A549 (cell line): ENCODE measurements at regions not wholly inside any gene's neighbourhood (a gene's known extent, or its start where the extent isn't known, plus 50 kb on each side); places are given as distances from the start of the nearest gene placed in this dataset.

Experiments used
- ATAC-seq, 2 experiments: fragments of 200-7000 bp in 1 of 2; fragments of >200 bp in 1 of 2; cut with Nextera tagmentation in 1 of 2; cut with Tn5 transposase in 1 of 2; 3 replicates each; pipeline versions ENCODE4 v1.8.0 to v1.9.1; 2018 to 2020; ENCODE audit warnings: mild to moderate bottlenecking in 1 of 2, moderate library complexity in 1 of 2
- CTCF ChIA-PET: fragments of 300-600 bp; sonication (Branson Sonifier 250); formaldehyde crosslinking; extraction: SDS; loops from one replicate; lab custom pipeline; 2021; ENCODE audit warnings: antibody characterized with exemption, inconsistent platforms; lab: Yijun Ruan, JAX
- POLR2A ChIA-PET: fragments of 350-600 bp; formaldehyde crosslinking; extraction: SDS; loops from one replicate; lab custom pipeline; 2021; ENCODE audit warnings: antibody characterized with exemption, inconsistent platforms; lab: Yijun Ruan, JAX
- DNase-seq, 2 experiments: peaks; one replicate each; pipeline versions ENCODE4 v3.0.0 to v3.0.0-alpha.2; 2011 to 2016; ENCODE audit warnings: low read depth in 1 of 2, low spot score in 1 of 2
- FAIRE-seq: peaks from 2 replicates; lab custom pipeline; 2011; peaks lifted over from hg19 to GRCh38; lab: Jason Lieb, UNC
- H3K27ac ChIP-seq, 2 experiments: fragments of >200 bp; sonication (Bioruptor Twin); formaldehyde crosslinking; 3 replicates each; pipeline ENCODE4 v1.5.1; 2016 to 2017
- H3K4me1 ChIP-seq: fragments of >200 bp; sonication (Bioruptor Twin); formaldehyde crosslinking; 3 replicates; pipeline ENCODE4 v1.6.1; 2016
- H3K4me2 ChIP-seq: fragments of >200 bp; sonication (Bioruptor Twin); formaldehyde crosslinking; 3 replicates; pipeline ENCODE4 v1.6.1; 2016
- H3K4me3 ChIP-seq: fragments of >200 bp; sonication (Bioruptor Twin); formaldehyde crosslinking; 3 replicates; pipeline ENCODE4 v1.5.1; 2016
- H3K9me3 ChIP-seq: fragments of >200 bp; sonication (Bioruptor Twin); formaldehyde crosslinking; 3 replicates; pipeline ENCODE4 v1.6.1; 2016
- BHLHE40 ChIP-seq: IDR thresholded peaks from 2 replicates; pipeline ENCODE4 v1.6.1; 2012; ENCODE audit warnings: low read depth, low read length, inconsistent platforms
- CBX2 ChIP-seq: fragments of 200-600 bp; sonication (generic); IDR thresholded peaks from 2 replicates; pipeline ENCODE4 v1.6.1; 2016; ENCODE audit warnings: low read depth, mild to moderate bottlenecking, borderline replicate concordance
- CEBPB ChIP-seq, 2 experiments: fragments of >200 bp in 1 of 2; sonication (Bioruptor Twin) in 1 of 2; formaldehyde crosslinking in 1 of 2; IDR thresholded peaks; 2 replicates each; pipeline ENCODE4 v1.6.1; 2012 to 2016
- CHD2 ChIP-seq: fragments of 150-350 bp; IDR thresholded peaks from 2 replicates; pipeline ENCODE4 v1.6.1; 2014; ENCODE audit warnings: low read length; ENCODE audit not compliant: partially characterized antibody
- CTCF ChIP-seq: fragments of >200 bp; sonication (Bioruptor Twin); formaldehyde crosslinking; IDR thresholded peaks from 3 replicates; pipeline ENCODE4 v1.5.1; 2016
- EHMT2 ChIP-seq: fragments of 200-600 bp; sonication (generic); IDR thresholded peaks from 2 replicates; pipeline ENCODE4 v1.6.1; 2016; ENCODE audit warnings: antibody characterized with exemption, low read depth, mild to moderate bottlenecking, moderate library complexity
- ELK1 ChIP-seq: fragments of 150-350 bp; IDR thresholded peaks from 2 replicates; pipeline ENCODE4 v1.6.1; 2014; ENCODE audit warnings: low read depth, mild to moderate bottlenecking, low read length
- FOSL2 ChIP-seq, 2 experiments: fragments of 450-650 bp in 1 of 2; fragments of >200 bp in 1 of 2; sonication (Bioruptor Twin) in 1 of 2; formaldehyde crosslinking; IDR thresholded peaks; 2 replicates each; pipeline versions ENCODE4 v1.5.0 to v1.6.1; 2016 to 2020; ENCODE audit warnings: mild to moderate bottlenecking in 1 of 2, moderate library complexity in 1 of 2
- GATA3 ChIP-seq: IDR thresholded peaks from 2 replicates; pipeline ENCODE4 v1.6.1; 2012; ENCODE audit warnings: borderline replicate concordance
- HES2 ChIP-seq: fragments of >200 bp; sonication (Bioruptor Twin); formaldehyde crosslinking; IDR thresholded peaks from 2 replicates; pipeline ENCODE4 v1.6.1; 2016
- HEYL ChIP-seq: fragments of 250-450 bp; sonication (Bioruptor Pico); IDR thresholded peaks from 2 replicates; pipeline ENCODE4 v1.8.0; 2021; ENCODE audit warnings: mild to moderate bottlenecking, moderate library complexity
- HOXB5 ChIP-seq: fragments of 250-450 bp; sonication (Bioruptor Pico); IDR thresholded peaks from 2 replicates; pipeline ENCODE4 v1.5.0; 2020; ENCODE audit warnings: mild to moderate bottlenecking, moderate library complexity
- KDM5A ChIP-seq: fragments of 200-600 bp; sonication (generic); IDR thresholded peaks from 2 replicates; pipeline ENCODE4 v1.6.1; 2016; ENCODE audit warnings: antibody characterized with exemption, mild to moderate bottlenecking
- MAX ChIP-seq: IDR thresholded peaks from 2 replicates; pipeline ENCODE4 v1.6.1; 2012
- MAZ ChIP-seq: fragments of 150-350 bp; IDR thresholded peaks from 2 replicates; pipeline ENCODE4 v1.6.1; 2014; ENCODE audit warnings: antibody characterized with exemption, low read depth, low read length, borderline replicate concordance
- MYC ChIP-seq: IDR thresholded peaks from 2 replicates; pipeline ENCODE4 v1.6.1; 2012; ENCODE audit warnings: mild to moderate bottlenecking, inconsistent platforms, low read length, improper control_type of control experiment, borderline replicate concordance
- POLR2A ChIP-seq: IDR thresholded peaks from 2 replicates; pipeline ENCODE4 v1.6.1; 2012; ENCODE audit warnings: mild to moderate bottlenecking, low read length
- RAD21 ChIP-seq, 2 experiments: fragments of >200 bp in 1 of 2; sonication (Bioruptor Twin) in 1 of 2; formaldehyde crosslinking in 1 of 2; IDR thresholded peaks in 1 of 2; conservative IDR thresholded peaks in 1 of 2; 2 replicates in 1 of 2; 3 replicates in 1 of 2; pipeline ENCODE4 v1.6.1; 2012 to 2018; ENCODE audit warnings: inconsistent platforms in 1 of 2
- RFX5 ChIP-seq: fragments of 450-650 bp; IDR thresholded peaks from 2 replicates; pipeline ENCODE4 v1.7.1; 2014; ENCODE audit warnings: antibody characterized with exemption, mild to moderate bottlenecking, moderate library complexity
- TP53 ChIP-seq: fragments of 250-450 bp; sonication (Bioruptor Pico); IDR thresholded peaks from 2 replicates; pipeline ENCODE4 v1.5.0; 2021; ENCODE audit warnings: mild to moderate bottlenecking, moderate library complexity
- ZC3H11A ChIP-seq: fragments of 450-650 bp; IDR thresholded peaks from 2 replicates; pipeline ENCODE4 v1.6.1; 2014; ENCODE audit warnings: antibody characterized with exemption, mild to moderate bottlenecking
- ZNF302 ChIP-seq: fragments of 250-450 bp; sonication (Bioruptor Pico); IDR thresholded peaks from 2 replicates; pipeline ENCODE4 v1.9.0; 2021; ENCODE audit warnings: inconsistent platforms, mild to moderate bottlenecking, moderate library complexity
- WGBS: methylation state at CpG from one replicate; pipeline ENCODE4 v1.1.6; 2017; ENCODE audit errors: missing lambda C conversion rate; 5-methylcytosine and 5-hydroxymethylcytosine counted together
- TF ChIP-seq, protein P1 (sequence below): fragments of 450-650 bp; IDR thresholded peaks from 2 replicates; pipeline ENCODE4 v1.6.1; 2014; ENCODE audit warnings: antibody characterized with exemption
- TF ChIP-seq, protein P2 (sequence below): IDR thresholded peaks from 2 replicates; pipeline ENCODE4 v1.6.1; 2012
- TF ChIP-seq, protein P3 (sequence below): fragments of 250-450 bp; sonication (Bioruptor Pico); IDR thresholded peaks from 2 replicates; pipeline ENCODE4 v1.5.0; 2021; ENCODE audit warnings: mild to moderate bottlenecking, moderate library complexity, borderline replicate concordance

DNA sequence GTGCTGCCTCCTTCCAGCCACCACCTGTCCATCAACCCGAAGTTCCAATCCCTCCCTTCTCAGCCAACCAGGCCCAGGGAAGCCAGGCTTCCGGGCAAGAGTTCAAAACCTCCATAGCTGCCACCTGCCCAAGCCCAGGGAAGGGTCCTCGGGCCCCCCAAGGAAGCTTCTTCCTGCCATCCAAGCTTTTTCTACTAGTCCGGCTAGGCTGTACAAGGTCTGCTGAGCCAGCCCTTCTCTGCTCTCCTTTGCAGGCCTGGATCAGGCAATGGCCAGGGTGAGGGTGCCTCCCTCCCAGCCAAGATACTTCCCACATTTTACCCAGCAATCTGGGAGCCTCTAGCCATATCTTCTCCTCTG lies 96.2 kb downstream of the PJA1 start (continued):
- TF ChIP-seq CHD2, result no peak
- TF ChIP-seq EHMT2, result no peak
- no peak for TF ChIP-seq RFX5
- TF ChIP-seq ELK1, result no peak
- TF ChIP-seq, protein P1, sequence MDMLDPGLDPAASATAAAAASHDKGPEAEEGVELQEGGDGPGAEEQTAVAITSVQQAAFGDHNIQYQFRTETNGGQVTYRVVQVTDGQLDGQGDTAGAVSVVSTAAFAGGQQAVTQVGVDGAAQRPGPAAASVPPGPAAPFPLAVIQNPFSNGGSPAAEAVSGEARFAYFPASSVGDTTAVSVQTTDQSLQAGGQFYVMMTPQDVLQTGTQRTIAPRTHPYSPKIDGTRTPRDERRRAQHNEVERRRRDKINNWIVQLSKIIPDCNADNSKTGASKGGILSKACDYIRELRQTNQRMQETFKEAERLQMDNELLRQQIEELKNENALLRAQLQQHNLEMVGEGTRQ, result no peak
- TF ChIP-seq FOSL2 (IDR thresholded peaks at IDR 0.05), result no peak
- TF ChIP-seq FOSL2 (CRISPR knock-in tag; IDR thresholded peaks at IDR 0.05), result no peak
- no peak for TF ChIP-seq RAD21 (conservative IDR thresholded peaks at IDR 0.05 in 1 of 2, IDR thresholded peaks at IDR 0.05 in 1 of 2)

DNA sequence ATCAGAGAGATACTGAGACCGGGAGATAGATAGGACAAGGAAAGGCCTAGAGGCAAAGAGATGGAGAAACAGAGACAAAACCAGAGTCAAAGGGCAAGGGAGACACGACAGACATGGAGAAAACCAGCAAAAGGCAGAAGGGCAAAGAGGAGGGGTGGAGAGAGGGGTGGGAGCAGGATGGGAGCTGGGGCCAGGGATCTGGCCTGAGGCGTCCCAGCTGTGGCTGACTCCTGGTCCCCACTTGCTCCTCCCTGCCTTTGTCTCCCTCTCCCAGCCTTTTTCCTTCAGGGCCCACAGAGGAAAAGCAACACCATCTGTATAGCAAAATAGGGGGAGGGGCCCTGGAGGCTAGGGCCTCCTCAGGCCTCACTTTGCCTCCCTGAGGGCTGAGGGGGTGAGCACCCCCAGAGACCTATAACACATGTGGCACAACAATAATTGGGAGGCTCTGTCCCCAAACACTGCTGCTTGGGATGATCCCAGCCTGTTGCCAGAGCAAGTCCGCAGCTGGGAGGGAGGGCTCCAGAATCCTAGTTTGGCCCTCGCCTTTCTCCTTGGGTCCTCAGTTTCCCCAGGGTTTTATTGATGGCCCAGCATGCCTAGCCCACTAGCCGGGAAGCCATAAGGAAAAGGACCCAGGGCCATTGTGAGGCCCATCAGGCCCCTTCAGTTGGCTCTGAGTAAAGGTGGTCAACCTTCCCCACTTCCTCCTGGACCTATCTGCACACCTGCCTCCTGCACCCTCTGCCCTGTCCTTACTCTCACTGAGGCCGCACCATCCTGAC lies 96.8 kb downstream of the PJA1 start:
- WGBS, result 68% methylated on average over 7 of the region's 7 CpGs

More for the DNA sequence above, 96.8 kb downstream of the PJA1 start:
- no peaks in the 10 kb centered on the region for H3K9me3 ChIP-seq
- H3K4me3 ChIP-seq, result no peak overlapping the region
- H3K27ac ChIP-seq, result no peak overlapping the region
- POLR2A ChIA-PET, result no interaction called here
- no peak for DNase-seq
- TF ChIP-seq GATA3 (no peak), CTCF (no peak), POLR2A (no peak), MYC (no peak), HOXB5 (CRISPR knock-in tag) (no peak), MAZ (no peak), HES2 (no peak), KDM5A (no peak), RFX5 (no peak), ZNF302 (no peak), BHLHE40 (no peak), CBX2 (no peak), ZC3H11A (no peak), MAX (no peak), CEBPB (IDR thresholded peaks at IDR 0.05) (no peak), HEYL (CRISPR knock-in tag) (no peak), TP53 (CRISPR knock-in tag) (no peak)
- TF ChIP-seq, protein P2, sequence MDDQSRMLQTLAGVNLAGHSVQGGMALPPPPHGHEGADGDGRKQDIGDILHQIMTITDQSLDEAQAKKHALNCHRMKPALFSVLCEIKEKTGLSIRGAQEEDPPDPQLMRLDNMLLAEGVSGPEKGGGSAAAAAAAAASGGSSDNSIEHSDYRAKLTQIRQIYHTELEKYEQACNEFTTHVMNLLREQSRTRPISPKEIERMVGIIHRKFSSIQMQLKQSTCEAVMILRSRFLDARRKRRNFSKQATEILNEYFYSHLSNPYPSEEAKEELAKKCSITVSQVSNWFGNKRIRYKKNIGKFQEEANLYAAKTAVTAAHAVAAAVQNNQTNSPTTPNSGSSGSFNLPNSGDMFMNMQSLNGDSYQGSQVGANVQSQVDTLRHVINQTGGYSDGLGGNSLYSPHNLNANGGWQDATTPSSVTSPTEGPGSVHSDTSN, result no peak
- TF ChIP-seq, protein P3, sequence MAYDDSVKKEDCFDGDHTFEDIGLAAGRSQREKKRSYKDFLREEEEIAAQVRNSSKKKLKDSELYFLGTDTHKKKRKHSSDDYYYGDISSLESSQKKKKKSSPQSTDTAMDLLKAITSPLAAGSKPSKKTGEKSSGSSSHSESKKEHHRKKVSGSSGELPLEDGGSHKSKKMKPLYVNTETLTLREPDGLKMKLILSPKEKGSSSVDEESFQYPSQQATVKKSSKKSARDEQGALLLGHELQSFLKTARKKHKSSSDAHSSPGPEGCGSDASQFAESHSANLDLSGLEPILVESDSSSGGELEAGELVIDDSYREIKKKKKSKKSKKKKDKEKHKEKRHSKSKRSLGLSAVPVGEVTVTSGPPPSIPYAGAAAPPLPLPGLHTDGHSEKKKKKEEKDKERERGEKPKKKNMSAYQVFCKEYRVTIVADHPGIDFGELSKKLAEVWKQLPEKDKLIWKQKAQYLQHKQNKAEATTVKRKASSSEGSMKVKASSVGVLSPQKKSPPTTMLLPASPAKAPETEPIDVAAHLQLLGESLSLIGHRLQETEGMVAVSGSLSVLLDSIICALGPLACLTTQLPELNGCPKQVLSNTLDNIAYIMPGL (CRISPR knock-in tag), result no peak
- TF ChIP-seq, all 56 proteins: peak for 0
- ATAC-seq, result no peak
- FAIRE-seq, result no peak
- no peaks in the 10 kb centered on the region for H3K4me1 ChIP-seq
- no peak overlapping the region for H3K4me2 ChIP-seq
- CTCF ChIA-PET, result no interaction called here
